Neural progenitor cell (in vitro differentiated cells): ENCODE measurements at regions not wholly inside any gene's neighbourhood (a gene's known extent, or its start where the extent isn't known, plus 50 kb on each side); places are given as distances from the start of the nearest gene placed in this dataset.
"Not testable (repeated sequence)": the region's sequence is repeated elsewhere in the genome, so short reads cannot be mapped to it uniquely, and the experiment has no call there.

Experiments
- DNase-seq: peaks from one replicate; pipeline ENCODE4 v3.0.0-alpha.2; 2016; ENCODE audit warnings: low spot score
- H2AFZ ChIP-seq: fragments of 200-600 bp; sonication (generic); replicated peaks from 2 replicates; pipeline ENCODE4 v1.6.1; 2016; ENCODE audit warnings: antibody characterized with exemption
- H3F3A ChIP-seq: fragments of 200-600 bp; sonication (generic); 2 replicates; pipeline ENCODE4 v1.6.1; 2016; ENCODE audit warnings: antibody characterized with exemption, low read depth
- H3K27ac ChIP-seq: fragments of 200-600 bp; sonication (generic); 2 replicates; pipeline ENCODE4 v1.5.1; 2016; ENCODE audit warnings: mild to moderate bottlenecking
- H3K27me3 ChIP-seq: fragments of 200-600 bp; sonication (generic); 2 replicates; pipeline ENCODE4 v1.6.1; 2016; ENCODE audit warnings: mild to moderate bottlenecking, moderate library complexity
- H3K36me3 ChIP-seq: fragments of 200-600 bp; sonication (generic); 2 replicates; pipeline ENCODE4 v1.5.1; 2016
- H3K4me1 ChIP-seq: fragments of 200-600 bp; sonication (generic); 2 replicates; pipeline ENCODE4 v1.6.1; 2016; ENCODE audit warnings: mixed run types
- H3K4me2 ChIP-seq: fragments of 200-600 bp; sonication (generic); 2 replicates; pipeline ENCODE4 v1.6.1; 2016
- H3K4me3 ChIP-seq: fragments of 200-600 bp; sonication (generic); 2 replicates; pipeline ENCODE4 v1.5.1; 2016
- H3K79me2 ChIP-seq: fragments of 200-600 bp; sonication (generic); 2 replicates; pipeline ENCODE4 v1.6.1; 2016; ENCODE audit warnings: low read depth
- H3K9ac ChIP-seq: fragments of 200-600 bp; sonication (generic); 2 replicates; pipeline ENCODE4 v1.6.1; 2016
- H3K9me3 ChIP-seq: fragments of 200-600 bp; sonication (generic); 2 replicates; pipeline ENCODE4 v1.5.1; 2016; ENCODE audit warnings: low read depth
- H4K20me1 ChIP-seq: fragments of 200-600 bp; sonication (generic); 2 replicates; pipeline ENCODE4 v1.6.1; 2016; ENCODE audit warnings: low read depth
- H3K27ac Mint-ChIP-seq: 3 replicates; pipeline ENCODE4 v1.8.0; 2021; ENCODE audit warnings: mixed read lengths
- H3K27me3 Mint-ChIP-seq: 2 replicates; pipeline ENCODE4 v1.8.0; 2022; ENCODE audit warnings: low read depth, mild to moderate bottlenecking, inconsistent platforms, moderate library complexity, mixed read lengths; ENCODE audit not compliant: insufficient read depth
- H3K36me3 Mint-ChIP-seq: 3 replicates; pipeline ENCODE4 v1.8.0; 2021; ENCODE audit warnings: mixed read lengths
- H3K4me1 Mint-ChIP-seq: 3 replicates; pipeline ENCODE4 v1.8.0; 2021; ENCODE audit warnings: mixed read lengths
- H3K4me3 Mint-ChIP-seq: 3 replicates; pipeline ENCODE4 v1.8.0; 2021; ENCODE audit warnings: mild to moderate bottlenecking, moderate library complexity, mixed read lengths
- H3K9me3 Mint-ChIP-seq: 3 replicates; pipeline ENCODE4 v1.8.0; 2020; ENCODE audit warnings: mixed read lengths
- EZH2 ChIP-seq: fragments of 200-600 bp; sonication (generic); IDR thresholded peaks from 2 replicates; pipeline ENCODE4 v1.6.1; 2017; ENCODE audit warnings: antibody characterized with exemption, mild to moderate bottlenecking, moderate library complexity
- EZH2phosphoT487 ChIP-seq: fragments of 200-600 bp; sonication (generic); IDR thresholded peaks from 2 replicates; pipeline ENCODE4 v1.6.1; 2017; ENCODE audit warnings: antibody characterized with exemption
- TF ChIP-seq, protein P1 (sequence below): fragments of 200-600 bp; sonication (generic); IDR thresholded peaks from 2 replicates; pipeline ENCODE4 v1.5.1; 2017; ENCODE audit warnings: antibody characterized with exemption, mild to moderate bottlenecking

DNA sequence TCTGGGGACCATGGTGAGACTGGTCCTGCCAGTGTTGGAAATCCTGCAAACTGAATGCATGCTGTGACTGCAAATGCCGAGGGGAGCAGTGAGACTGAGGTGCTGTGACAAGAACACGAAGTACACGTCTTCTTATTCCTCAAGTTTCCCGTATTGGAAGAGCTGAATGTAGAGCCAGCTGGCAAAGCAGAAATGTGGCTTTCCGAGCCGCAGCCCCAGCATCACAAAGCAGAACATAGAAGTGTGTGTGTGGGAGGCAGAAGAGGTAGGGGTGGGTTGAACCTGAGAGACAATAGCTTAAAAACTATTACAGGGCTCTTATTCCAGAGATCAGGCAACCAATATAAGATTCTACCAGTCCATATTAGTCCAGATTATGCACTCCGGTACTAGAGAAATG is 98.8 kb downstream of the CARTPT start:
- Histone ChIP-seq H3K36me3 (no peaks in the 10 kb centered on the region), H3K9me3 (no peaks in the 10 kb centered on the region), H3K4me3 (no peak overlapping the region), H3F3A (no peaks in the 10 kb centered on the region), H3K79me2 (no peaks in the 10 kb centered on the region), H3K4me2 (no peak overlapping the region), H3K9ac (no peak overlapping the region), H4K20me1 (no peaks in the 10 kb centered on the region), H3K27me3 (no peaks in the 10 kb centered on the region), H2AFZ (no peak overlapping the region), H3K4me1 (no peaks in the 10 kb centered on the region), H3K27ac (no peak overlapping the region)
- Mint-ChIP-seq H3K36me3 (no peaks in the 10 kb centered on the region), H3K4me1 (no peaks in the 10 kb centered on the region), H3K4me3 (no peak overlapping the region), H3K9me3 (peaks cover 17% of the 10 kb centered on the region), H3K27ac (no peak overlapping the region), H3K27me3 (peaks cover 2% of the 10 kb centered on the region)
- TF ChIP-seq, protein P1, sequence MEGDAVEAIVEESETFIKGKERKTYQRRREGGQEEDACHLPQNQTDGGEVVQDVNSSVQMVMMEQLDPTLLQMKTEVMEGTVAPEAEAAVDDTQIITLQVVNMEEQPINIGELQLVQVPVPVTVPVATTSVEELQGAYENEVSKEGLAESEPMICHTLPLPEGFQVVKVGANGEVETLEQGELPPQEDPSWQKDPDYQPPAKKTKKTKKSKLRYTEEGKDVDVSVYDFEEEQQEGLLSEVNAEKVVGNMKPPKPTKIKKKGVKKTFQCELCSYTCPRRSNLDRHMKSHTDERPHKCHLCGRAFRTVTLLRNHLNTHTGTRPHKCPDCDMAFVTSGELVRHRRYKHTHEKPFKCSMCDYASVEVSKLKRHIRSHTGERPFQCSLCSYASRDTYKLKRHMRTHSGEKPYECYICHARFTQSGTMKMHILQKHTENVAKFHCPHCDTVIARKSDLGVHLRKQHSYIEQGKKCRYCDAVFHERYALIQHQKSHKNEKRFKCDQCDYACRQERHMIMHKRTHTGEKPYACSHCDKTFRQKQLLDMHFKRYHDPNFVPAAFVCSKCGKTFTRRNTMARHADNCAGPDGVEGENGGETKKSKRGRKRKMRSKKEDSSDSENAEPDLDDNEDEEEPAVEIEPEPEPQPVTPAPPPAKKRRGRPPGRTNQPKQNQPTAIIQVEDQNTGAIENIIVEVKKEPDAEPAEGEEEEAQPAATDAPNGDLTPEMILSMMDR: no peak
- TF ChIP-seq EZH2phosphoT487 (no peak), EZH2 (no peak)
- DNase-seq: no peak

DNA sequence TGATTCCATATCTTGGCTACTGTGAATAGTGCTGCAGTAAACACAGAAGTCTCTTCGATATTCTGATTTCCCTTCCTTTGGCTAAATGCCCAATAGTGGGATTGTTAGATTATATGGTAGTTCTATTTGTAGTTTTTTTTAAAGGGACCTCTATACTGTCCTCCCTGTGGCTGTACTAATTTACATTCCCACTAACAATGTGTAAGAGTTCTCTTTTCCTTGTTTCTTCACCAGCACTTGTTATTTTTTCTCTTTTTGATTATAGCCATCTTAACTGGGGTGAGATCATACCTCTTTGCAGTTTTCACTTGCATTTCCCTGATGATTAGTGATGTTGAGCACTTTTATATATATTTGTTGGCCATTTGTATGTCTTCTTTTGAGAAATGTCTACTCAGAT is 102.0 kb downstream of the CARTPT start:
- Histone ChIP-seq H3K4me1 (no peaks in the 10 kb centered on the region), H3K4me3 (no peak overlapping the region), H3K79me2 (no peaks in the 10 kb centered on the region), H3F3A (no peaks in the 10 kb centered on the region), H3K4me2 (no peak overlapping the region), H2AFZ (no peak overlapping the region), H3K27me3 (no peaks in the 10 kb centered on the region), H4K20me1 (no peaks in the 10 kb centered on the region), H3K36me3 (no peaks in the 10 kb centered on the region), H3K9me3 (no peaks in the 10 kb centered on the region), H3K27ac (no peak overlapping the region), H3K9ac (no peak overlapping the region)
- TF ChIP-seq, protein P1: no peak
- TF ChIP-seq EZH2: no peak
- TF ChIP-seq EZH2phosphoT487: no peak
- H3K4me3 Mint-ChIP-seq: no peak overlapping the region
- no peak overlapping the region for H3K27ac Mint-ChIP-seq
- no peaks in the 10 kb centered on the region for H3K36me3 Mint-ChIP-seq
- peaks cover 27% of the 10 kb centered on the region for H3K9me3 Mint-ChIP-seq
- H3K27me3 Mint-ChIP-seq: peaks cover 2% of the 10 kb centered on the region
- DNase-seq: no peak
- no peaks in the 10 kb centered on the region for H3K4me1 Mint-ChIP-seq

DNA sequence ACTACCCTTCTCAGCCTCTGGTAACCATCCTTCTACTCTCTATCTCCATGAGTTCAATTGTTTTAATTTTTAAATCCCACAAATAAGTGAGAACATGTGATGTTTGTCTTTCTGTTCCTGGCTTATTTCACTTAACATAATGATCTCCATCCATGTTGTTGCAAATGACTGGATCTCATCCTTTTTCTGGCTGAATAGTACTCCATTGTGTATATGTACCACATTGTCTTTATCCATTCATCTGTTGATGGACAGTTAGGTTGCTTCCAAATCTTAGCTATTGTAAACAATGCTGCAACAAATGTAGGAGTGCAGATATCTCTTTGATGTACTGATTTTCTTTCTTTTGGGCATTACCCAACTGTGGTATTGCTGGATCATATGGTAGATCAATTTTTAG is 103.0 kb downstream of the CARTPT start:
- not testable (repeated sequence) for H3K27me3 Mint-ChIP-seq, H3K4me1 Mint-ChIP-seq, H3K4me3 ChIP-seq, H3K27ac Mint-ChIP-seq, H3K4me1 ChIP-seq, H3F3A ChIP-seq, H3K9ac ChIP-seq, H3K36me3 ChIP-seq, H3K4me3 Mint-ChIP-seq, DNase-seq, H3K36me3 Mint-ChIP-seq, H2AFZ ChIP-seq, H3K27me3 ChIP-seq, H3K9me3 ChIP-seq, H4K20me1 ChIP-seq, H3K79me2 ChIP-seq, H3K27ac ChIP-seq, H3K4me2 ChIP-seq
- peaks cover 36% of the 10 kb centered on the region for H3K9me3 Mint-ChIP-seq

DNA sequence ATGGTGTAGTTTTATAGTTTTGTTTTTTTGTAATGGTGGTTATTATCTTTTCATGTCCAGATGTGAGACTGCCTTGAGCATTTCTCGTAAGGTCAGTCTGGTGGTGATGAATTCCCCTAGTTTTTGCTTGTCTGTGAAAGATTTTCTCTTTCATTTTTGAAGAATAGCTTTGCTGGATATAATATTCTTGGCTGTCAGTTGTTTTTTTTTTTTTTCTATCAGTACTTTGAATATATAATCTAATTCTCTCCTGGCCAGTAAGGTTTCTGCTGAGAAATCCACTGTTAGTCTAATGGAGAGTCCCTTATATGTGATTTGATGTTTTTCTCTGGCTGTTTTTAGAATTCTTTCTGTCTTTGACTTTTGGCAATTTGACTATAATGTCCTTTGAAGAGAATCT is 106.9 kb downstream of the CARTPT start:
- Mint-ChIP-seq H3K4me3 (no peak overlapping the region), H3K27me3 (peaks cover 2% of the 10 kb centered on the region), H3K4me1 (peaks cover 3% of the 10 kb centered on the region), H3K36me3 (peaks cover 4% of the 10 kb centered on the region), H3K9me3 (peaks cover 44% of the 10 kb centered on the region), H3K27ac (no peak overlapping the region)
- TF ChIP-seq, protein P1: no peak
- no peak for TF ChIP-seq EZH2phosphoT487
- TF ChIP-seq EZH2: no peak
- Histone ChIP-seq H3K27ac (no peak overlapping the region), H2AFZ (no peak overlapping the region), H3K79me2 (no peaks in the 10 kb centered on the region), H4K20me1 (no peaks in the 10 kb centered on the region), H3K4me2 (no peak overlapping the region), H3K9me3 (peaks cover 9% of the 10 kb centered on the region), H3F3A (no peaks in the 10 kb centered on the region), H3K9ac (no peak overlapping the region), H3K4me1 (no peaks in the 10 kb centered on the region), H3K27me3 (no peaks in the 10 kb centered on the region), H3K36me3 (no peaks in the 10 kb centered on the region), H3K4me3 (no peak overlapping the region)
- DNase-seq: no peak
